B cell (primary cell): ENCODE measurements at regions not wholly inside any gene's neighbourhood (a gene's known extent, or its start where the extent isn't known, plus 50 kb on each side); places are given as distances from the start of the nearest gene placed in this dataset.

Source experiments
- ATAC-seq: fragments of 200-7000 bp; cut with Tn5 transposase; one replicate; pipeline ENCODE4 v1.10.0; 2021; ENCODE audit warnings: low read depth, mild to moderate bottlenecking, moderate number of reproducible peaks, moderate library complexity
- CTCF ChIA-PET: fragments of 350-600 bp; sonication (Branson Sonifier 250); formaldehyde crosslinking; loops from one replicate; lab custom pipeline; 2021; ENCODE audit warnings: antibody characterized with exemption, inconsistent platforms; lab: Charles Lee
- POLR2A ChIA-PET: fragments of 350-600 bp; sonication (Branson Sonifier 250); formaldehyde crosslinking; loops from one replicate; lab custom pipeline; 2021; ENCODE audit warnings: antibody characterized with exemption; lab: Charles Lee
- DNase-seq: peaks from one replicate; pipeline ENCODE4 v3.0.0; 2013
- H2AFZ ChIP-seq: 2 replicates; pipeline ENCODE4 v1.6.1; 2012; ENCODE audit warnings: mild to moderate bottlenecking, low read depth, low read length; ENCODE audit not compliant: insufficient read depth, poor library complexity, severe bottlenecking
- H3K27ac ChIP-seq, 2 donors: 1 replicate in 1 of 2; 2 replicates in 1 of 2; pipeline ENCODE4 v1.5.1; 2012 to 2013; ENCODE audit warnings: low read length in 2 of 2, mild to moderate bottlenecking in 2 of 2, moderate library complexity in 1 of 2
- H3K27me3 ChIP-seq, 4 experiments: fragments of 200-600 bp in 1 of 4; sonication (generic) in 1 of 4; replicated peaks in 1 of 4; 1 replicate in 2 of 4; 2 replicates in 2 of 4; pipeline versions ENCODE4 v1.6.1 to v1.7.0; 2013 to 2016; ENCODE audit warnings: low read length in 3 of 4, mild to moderate bottlenecking in 2 of 4, mixed read lengths in 1 of 4, moderate library complexity in 1 of 4; ENCODE audit not compliant: insufficient read depth in 4 of 4, control insufficient read depth in 3 of 4; ENCODE audit errors: control extremely low read depth in 1 of 4
- H3K36me3 ChIP-seq, 2 experiments: replicated peaks in 1 of 2; 1 replicate in 1 of 2; 2 replicates in 1 of 2; pipeline versions ENCODE4 v1.6.1 to v1.7.1; 2013; ENCODE audit warnings: low read length in 1 of 2; ENCODE audit not compliant: insufficient read depth in 2 of 2, control insufficient read depth in 1 of 2; ENCODE audit errors: control extremely low read depth in 1 of 2, extremely low read depth in 1 of 2
- H3K4me1 ChIP-seq, 2 donors: fragments of 200-600 bp in 1 of 2; sonication (generic) in 1 of 2; 1 replicate in 1 of 2; 2 replicates in 1 of 2; pipeline versions ENCODE4 v1.5.1 to v1.6.1; 2013 to 2017; ENCODE audit warnings: low read length in 2 of 2; ENCODE audit not compliant: control insufficient read depth in 2 of 2, insufficient read depth in 2 of 2
- H3K4me2 ChIP-seq: replicated peaks from 2 replicates; pipeline ENCODE3; 2012; ENCODE audit warnings: mild to moderate bottlenecking, low read depth, low read length; ENCODE audit not compliant: poor library complexity, severe bottlenecking
- H3K4me3 ChIP-seq, 5 experiments: fragments of 200-600 bp in 1 of 5; sonication (generic) in 1 of 5; 1 replicate in 3 of 5; 2 replicates in 2 of 5; pipeline versions ENCODE4 v1.5.1 to v1.7.0; 2011 to 2016; ENCODE audit warnings: low read length in 4 of 5, mild to moderate bottlenecking in 4 of 5, low read depth in 2 of 5, control low read depth in 1 of 5, moderate library complexity in 1 of 5; ENCODE audit not compliant: insufficient read depth in 1 of 5; ENCODE audit errors: control extremely low read depth in 1 of 5, extremely low read depth in 1 of 5
- H3K79me2 ChIP-seq: fragments of 200-600 bp; sonication (generic); one replicate; pipeline ENCODE4 v1.6.0; 2016; ENCODE audit warnings: low read length; ENCODE audit not compliant: control insufficient read depth, insufficient read depth
- H3K9ac ChIP-seq: fragments of 200-600 bp; sonication (generic); 2 replicates; pipeline ENCODE4 v1.6.1; 2017; ENCODE audit warnings: mild to moderate bottlenecking, low read length, moderate library complexity
- H3K9me3 ChIP-seq, 3 donors: one replicate each; pipeline versions ENCODE4 v1.6.1 to v1.7.1; 2013; ENCODE audit warnings: low read length in 2 of 3; ENCODE audit not compliant: control insufficient read depth in 2 of 3, insufficient read depth in 1 of 3; ENCODE audit errors: control extremely low read depth in 1 of 3
- H4K20me1 ChIP-seq: 2 replicates; pipeline ENCODE4 v1.6.0; 2012; ENCODE audit warnings: mild to moderate bottlenecking, low read length; ENCODE audit not compliant: insufficient read depth, control insufficient read depth, poor library complexity, severe bottlenecking
- H3K27ac Mint-ChIP-seq: one replicate; pipeline ENCODE4 v1.8.0; 2021; ENCODE audit warnings: mixed read lengths
- H3K27me3 Mint-ChIP-seq: one replicate; pipeline ENCODE4 v1.8.0; 2021; ENCODE audit warnings: mixed read lengths
- H3K4me1 Mint-ChIP-seq: one replicate; pipeline ENCODE4 v1.8.0; 2021; ENCODE audit warnings: mixed read lengths
- H3K4me3 Mint-ChIP-seq: one replicate; pipeline ENCODE4 v1.8.0; 2021; ENCODE audit warnings: mixed read lengths
- H3K9me3 Mint-ChIP-seq: one replicate; pipeline ENCODE4 v1.8.0; 2022; ENCODE audit warnings: mixed read lengths; ENCODE audit not compliant: insufficient read depth
- CTCF ChIP-seq: fragments of 200-600 bp; IDR thresholded peaks from one replicate; pipeline ENCODE4 v1.8.0; 2022; ENCODE audit warnings: antibody characterized with exemption, mild to moderate bottlenecking
- EZH2 ChIP-seq: IDR thresholded peaks from 2 replicates; pipeline ENCODE4 v1.6.1; 2012; ENCODE audit warnings: borderline replicate concordance, low read depth, mild to moderate bottlenecking, moderate library complexity, low read length; ENCODE audit not compliant: insufficient read depth, poor library complexity, severe bottlenecking
- WGBS: methylation state at CpG from one replicate; pipeline ENCODE4 v1.1.5; 2013; ENCODE audit warnings: missing lambda C conversion rate; ENCODE audit not compliant: insufficient coverage; 5-methylcytosine and 5-hydroxymethylcytosine counted together
- intact Hi-C: fragments of 100-400 bp; cut with micrococcal nuclease; formaldehyde crosslinking; loops from one replicate; pipeline ENCODE4 v1.10.0; 2022

- H4K20me1 ChIP-seq = no peaks in the 10 kb centered on the region
- no peaks in the 10 kb centered on the region for H3K27me3 ChIP-seq
- H3K9me3 ChIP-seq = no peaks in the 10 kb centered on the region
- WGBS = no CpG with 5 or more reads among the region's 3 CpGs
- Mint-ChIP-seq H3K4me3 (no peak overlapping the region), H3K4me1 (no peaks in the 10 kb centered on the region), H3K27ac (no peak overlapping the region), H3K9me3 (no peaks in the 10 kb centered on the region), H3K27me3 (no peaks in the 10 kb centered on the region)
- H3K4me1 ChIP-seq = no peaks in the 10 kb centered on the region
- H3K4me3 ChIP-seq = no peak overlapping the region
- H2AFZ ChIP-seq = no peak overlapping the region
- no peak overlapping the region for H3K4me2 ChIP-seq
- TF ChIP-seq EZH2 (no peak), CTCF (no peak)
- no peak overlapping the region for H3K27ac ChIP-seq
- POLR2A ChIA-PET = no interaction called here
- intact Hi-C loops = no loop called here
- no peaks in the 10 kb centered on the region for H3K36me3 ChIP-seq
- H3K79me2 ChIP-seq = no peaks in the 10 kb centered on the region
- no peak for ATAC-seq
- CTCF ChIA-PET = no interaction called here
- no peak overlapping the region for H3K9ac ChIP-seq
- DNase-seq = no peak
Measured at GRCh38 chrY:7881696-7882095, 970.1 kb upstream of the AMELY start.

- no peaks in the 10 kb centered on the region for H4K20me1 ChIP-seq
- H3K4me2 ChIP-seq = no peak overlapping the region
- Mint-ChIP-seq H3K27me3 (no peaks in the 10 kb centered on the region), H3K9me3 (no peaks in the 10 kb centered on the region), H3K4me1 (no peaks in the 10 kb centered on the region), H3K4me3 (no peak overlapping the region), H3K27ac (no peak overlapping the region)
- H3K9me3 ChIP-seq = no peaks in the 10 kb centered on the region
- CTCF ChIA-PET = no interaction called here
- TF ChIP-seq EZH2 (no peak), CTCF (no peak)
- H3K4me1 ChIP-seq = no peaks in the 10 kb centered on the region
- POLR2A ChIA-PET = no interaction called here
- intact Hi-C loops = no loop called here
- no peaks in the 10 kb centered on the region for H3K27me3 ChIP-seq
- ATAC-seq (no peak), DNase-seq (no peak)
- H3K9ac ChIP-seq = no peak overlapping the region
- H3K36me3 ChIP-seq = no peaks in the 10 kb centered on the region
- WGBS = no CpG with 5 or more reads among the region's 4 CpGs
- H3K79me2 ChIP-seq = no peaks in the 10 kb centered on the region
- no peak overlapping the region for H3K4me3 ChIP-seq
- no peak overlapping the region for H3K27ac ChIP-seq
- no peak overlapping the region for H2AFZ ChIP-seq
Measured at GRCh38 chrY:7879245-7879644, 967.7 kb upstream of the AMELY start.
